ENCODE measurements at regions not wholly inside any gene's neighbourhood (a gene's known extent, or its start where the extent isn't known, plus 50 kb on each side); places are given as distances from the start of the nearest gene placed in this dataset.

DNA sequence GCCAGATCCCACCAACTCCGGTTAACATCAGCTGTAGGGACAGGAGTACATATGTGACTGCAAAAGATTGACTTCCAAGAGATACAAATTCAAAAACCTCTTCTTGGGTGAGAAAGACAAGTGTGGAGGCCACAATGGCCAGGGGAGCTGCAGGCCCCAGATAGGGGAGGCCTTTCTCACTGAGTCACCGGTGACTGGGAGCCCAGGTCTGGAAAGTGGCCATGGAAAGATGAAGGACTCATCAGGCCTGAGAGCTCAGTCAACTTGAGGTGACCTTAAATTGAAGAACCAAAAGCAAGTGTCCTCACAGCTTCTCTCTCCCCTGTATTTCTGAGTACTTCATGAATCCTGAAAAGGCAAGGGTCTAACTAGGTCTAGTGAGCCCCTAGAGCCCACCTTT lies 90.4 kb upstream of the CLPB start:
- Histone ChIP-seq H2BK120ac (replicated peaks; ENCODE audit: low read depth, low read length) (no peak overlapping the region), H3K14ac (ENCODE audit: insufficient read length) (no peak overlapping the region), H3K79me1 (ENCODE audit: low read depth, low read length) (no peaks in the 10 kb centered on the region), H3K4me3 (ENCODE audit: extremely low read depth in 1 of 4, insufficient read depth in 2 of 4, low read depth in 3 of 4, low read length in 4 of 4) (no peak overlapping the region), H2AFZ (ENCODE audit: low read length) (no peak overlapping the region), H4K8ac (ENCODE audit: extremely low read depth, insufficient read depth, low read length) (no peak overlapping the region), H3K9ac (replicated peaks in 1 of 4; ENCODE audit: extremely low read depth in 1 of 4, low read depth in 3 of 4, low read length in 3 of 4) (no peak overlapping the region), H3K4ac (replicated peaks; ENCODE audit: insufficient read length, low read depth, low read length) (no peak overlapping the region), H4K91ac (replicated peaks; ENCODE audit: insufficient read length, low read length) (no peak overlapping the region), H2BK12ac (ENCODE audit: low read depth, low read length) (no peak overlapping the region), H2BK5ac (ENCODE audit: low read depth, low read length) (no peak overlapping the region), H4K20me1 (replicated peaks in 1 of 2; ENCODE audit: control insufficient read depth in 1 of 2, insufficient read depth in 2 of 2, low read length in 2 of 2) (no peaks in the 10 kb centered on the region), H3K23me2 (ENCODE audit: low read depth, low read length) (no peaks in the 10 kb centered on the region), H3K9me3 (ENCODE audit: insufficient read depth in 2 of 2, low read depth in 1 of 2, low read length in 1 of 2) (no peaks in the 10 kb centered on the region), H2AK5ac (ENCODE audit: low read depth, low read length) (no peak overlapping the region), H2BK15ac (ENCODE audit: low read length) (no peak overlapping the region), H4K5ac (ENCODE audit: insufficient read length, low read depth, low read length) (no peak overlapping the region), H3K23ac (ENCODE audit: insufficient read length) (no peak overlapping the region), H3K18ac (ENCODE audit: extremely low read depth, low read length) (no peak overlapping the region), H3K27ac (ENCODE audit: low read depth, low read length) (no peak overlapping the region), H3K4me2 (ENCODE audit: insufficient read depth in 1 of 2, low read depth in 2 of 2, low read length in 2 of 2) (no peak overlapping the region), H3K27me3 (replicated peaks in 1 of 4; ENCODE audit: control insufficient read depth in 3 of 4, extremely low read depth in 1 of 4, insufficient read depth in 3 of 4, low read length in 3 of 4) (no peaks in the 10 kb centered on the region; a peak in 1 of 7 replicates), H3K79me2 (ENCODE audit: control insufficient read depth in 1 of 2, insufficient read depth in 2 of 2, low read length in 2 of 2) (no peaks in the 10 kb centered on the region), H3K4me1 (replicated peaks in 1 of 4; ENCODE audit: control insufficient read depth in 3 of 4, insufficient read depth in 4 of 4, low read length in 3 of 4) (no peaks in the 10 kb centered on the region), H3K36me3 (ENCODE audit: control insufficient read depth in 2 of 4, insufficient read depth in 4 of 4, low read length in 3 of 4) (no peaks in the 10 kb centered on the region), H2BK20ac (ENCODE audit: low read length) (no peak overlapping the region), H3K56ac (replicated peaks; ENCODE audit: insufficient read length, low read depth, low read length) (no peak overlapping the region)
- 89% methylated on average over 2 of the region's 2 CpGs; no CpG with 5 or more reads in 1 of the 2 experiments for WGBS, 2 experiments (ENCODE audit: extremely low coverage in 1 of 2, insufficient coverage in 1 of 2, insufficient read length in 1 of 2, insufficient replicate concordance in 2 of 2, low coverage in 1 of 2, low lambda C conversion rate in 2 of 2, missing lambda C conversion rate in 1 of 2)
- ChIA-PET POLR2A (ENCODE audit: partially characterized antibody) (interaction anchor here (1.1 to 1.2 kb wide), 2 partner anchors 10 to 21 kb away, joined by 3 to 5 read pairs; no protein-coding TSS in a partner anchor), CTCF (ENCODE audit: partially characterized antibody) (interaction anchor here (0.7 to 1.8 kb wide), 9 partner anchors 12 to 84 kb away, joined by 3 to 6 read pairs (median 4); no protein-coding TSS in a partner anchor)
- DNase-seq (ENCODE audit: low read depth in 1 of 2, low spot score in 2 of 2) (no peak), FAIRE-seq (no peak)
- TF ChIP-seq GABPA (IDR thresholded peaks at IDR 0.05; ENCODE audit: borderline replicate concordance, insufficient read depth, low read length) (no peak), CBX5 (IDR thresholded peaks at IDR 0.05; ENCODE audit: low read depth, low read length) (no peak), CHD2 (IDR thresholded peaks at IDR 0.05; ENCODE audit: low read length) (no peak), SP1 (IDR thresholded peaks at IDR 0.05; ENCODE audit: low read depth, low read length) (no peak), HDAC2 (IDR thresholded peaks at IDR 0.05; ENCODE audit: borderline replicate concordance in 1 of 2, low read depth in 2 of 2, low read length in 2 of 2) (no peak), FOSL1 (IDR thresholded peaks at IDR 0.05; ENCODE audit: insufficient read depth, low read depth, low read length) (no peak), ZNF274 (IDR thresholded peaks at IDR 0.05; ENCODE audit: borderline replicate concordance, extremely low read depth, low read length) (no peak), SRF (IDR thresholded peaks at IDR 0.05; ENCODE audit: low read depth, low read length) (no peak), EGR1 (IDR thresholded peaks at IDR 0.05; ENCODE audit: borderline replicate concordance, low read depth, low read length) (no peak), RXRA (IDR thresholded peaks at IDR 0.05; ENCODE audit: insufficient read depth, low read depth, low read length) (no peak), CEBPB (IDR thresholded peaks at IDR 0.05; ENCODE audit: low read depth, low read length) (no peak), POLR2AphosphoS5 (IDR thresholded peaks at IDR 0.05; ENCODE audit: low read depth, low read length) (no peak)

All from H1 (cell line).